GM12865 (cell line): ENCODE measurements at regions not wholly inside any gene's neighbourhood (a gene's known extent, or its start where the extent isn't known, plus 50 kb on each side); places are given as distances from the start of the nearest gene placed in this dataset.

Experiments
- DNase-seq: peaks from one replicate; pipeline ENCODE4 v3.0.0; 2010; ENCODE audit warnings: low read depth
- H3K4me3 ChIP-seq: 2 replicates; pipeline ENCODE4 v1.5.1; 2011; ENCODE audit warnings: mild to moderate bottlenecking, low read depth, low read length, control low read depth
- CTCF ChIP-seq: IDR thresholded peaks from 2 replicates; pipeline ENCODE4 v1.5.1; 2011; ENCODE audit warnings: low read length, control low read depth, low read depth, inconsistent platforms; ENCODE audit not compliant: insufficient read depth; ENCODE audit errors: missing control alignments

- no peak for DNase-seq
- H3K4me3 ChIP-seq = no peak overlapping the region
- no peak for TF ChIP-seq CTCF
Measured at GRCh38 chr2:16169381-16169960, 229.1 kb downstream of the MYCN start.

- no peak for TF ChIP-seq CTCF
- DNase-seq = no peak
Measured at GRCh38 chr2:16168506-16169264, 228.3 kb downstream of the MYCN start.

GRCh38 chr2:16167870-16168426, 227.6 kb downstream of the MYCN start:
- TF ChIP-seq CTCF = no peak
- no peak overlapping the region for H3K4me3 ChIP-seq
- DNase-seq = no peak

More at GRCh38 chr2:16168506-16169264, 228.3 kb downstream of the MYCN start:
- no peak overlapping the region for H3K4me3 ChIP-seq

GRCh38 chr2:16167451-16167861, 227.1 kb downstream of the MYCN start:
- no peak overlapping the region for H3K4me3 ChIP-seq
- DNase-seq = no peak
- TF ChIP-seq CTCF = no peak

- TF ChIP-seq CTCF = no peak
- DNase-seq = no peak
- H3K4me3 ChIP-seq = no peak overlapping the region
Measured at GRCh38 chr2:16166327-16166981, 226.1 kb downstream of the MYCN start.

GRCh38 chr2:16165518-16166326, 225.4 kb downstream of the MYCN start:
- no peak for DNase-seq
- no peak overlapping the region for H3K4me3 ChIP-seq
- no peak for TF ChIP-seq CTCF
